ENCODE measurements at regions not wholly inside any gene's neighbourhood (a gene's known extent, or its start where the extent isn't known, plus 50 kb on each side); places are given as distances from the start of the nearest gene placed in this dataset.

DNA sequence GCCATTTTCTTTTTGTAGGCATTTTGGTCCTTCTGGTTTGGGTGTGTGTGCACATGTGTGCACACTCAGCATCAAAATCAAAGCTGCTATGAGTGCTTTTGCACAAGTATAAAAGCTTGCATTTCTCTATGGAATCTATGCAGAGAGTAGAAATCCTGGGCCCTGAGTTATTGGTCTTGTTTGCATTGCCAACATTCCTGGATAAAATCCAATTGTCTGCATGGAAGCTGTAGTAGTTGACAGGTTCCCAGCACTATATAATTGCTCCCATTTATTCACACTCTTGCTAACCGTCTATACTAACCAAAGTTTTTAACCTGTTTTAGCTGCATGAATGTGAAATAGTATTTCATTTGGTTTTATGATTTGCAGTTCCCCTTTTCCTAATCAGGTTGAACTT lies 277.0 kb downstream of the FOXA2 start:
- DNase-seq = no peak

DNA sequence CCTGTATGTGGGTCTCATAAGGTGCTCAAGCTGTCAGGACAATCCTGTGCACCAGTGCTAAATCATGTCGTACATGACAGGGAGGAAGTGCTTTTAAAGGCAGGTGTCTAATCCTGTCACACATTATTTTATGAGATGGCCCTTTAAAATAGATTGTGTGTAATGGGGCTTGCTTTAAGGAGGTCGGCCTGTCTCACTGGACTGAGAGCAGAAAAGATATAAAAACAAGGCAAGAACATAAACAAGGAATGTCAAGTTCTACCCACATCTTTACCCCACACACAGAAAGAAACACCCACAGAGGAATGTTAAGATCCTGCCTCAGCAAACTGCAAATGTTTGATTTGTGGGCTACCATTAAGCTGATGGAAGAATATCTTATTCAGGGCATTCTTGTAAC lies 279.0 kb downstream of the FOXA2 start:
- DNase-seq = no peak

DNA sequence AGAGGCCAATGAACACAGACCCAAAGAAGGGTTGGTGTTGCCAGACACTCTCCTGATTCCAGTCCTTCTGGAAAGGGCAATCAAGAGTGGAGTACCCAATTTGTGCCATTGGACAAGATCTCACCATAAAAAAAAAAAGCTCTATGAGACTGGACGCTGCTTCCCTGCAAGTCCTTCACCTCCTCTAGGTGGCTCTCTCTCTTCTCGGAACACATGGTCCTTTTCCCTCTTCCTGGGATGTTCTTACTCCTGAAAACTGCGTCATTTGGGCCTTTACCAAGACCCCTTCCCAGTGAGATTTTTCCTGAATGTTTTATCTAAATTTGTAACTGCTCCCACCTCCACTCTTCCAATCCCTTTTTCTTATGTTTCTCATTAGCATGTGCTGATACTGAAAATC lies 280.8 kb downstream of the FOXA2 start:
- DNase-seq = no peak

DNA sequence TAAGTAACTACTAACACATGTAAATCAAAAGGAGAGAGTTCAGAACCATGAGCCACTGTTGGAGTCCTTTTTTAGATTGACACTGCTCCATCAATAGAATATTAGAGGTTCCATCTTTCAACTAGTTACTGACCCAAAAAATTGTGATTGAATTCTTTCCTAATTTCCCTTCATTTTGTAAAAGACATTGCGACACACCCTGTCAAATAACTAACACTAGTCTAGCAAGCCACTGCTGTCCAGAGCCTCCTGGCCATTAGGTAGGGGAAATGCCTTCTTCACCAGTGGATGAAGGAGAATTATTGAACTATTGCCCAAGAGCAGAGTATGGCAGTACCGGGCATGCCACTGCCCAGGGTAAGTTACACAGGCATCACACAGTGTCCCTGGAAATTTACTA lies 282.3 kb downstream of the FOXA2 start:
- no peak for DNase-seq

DNA sequence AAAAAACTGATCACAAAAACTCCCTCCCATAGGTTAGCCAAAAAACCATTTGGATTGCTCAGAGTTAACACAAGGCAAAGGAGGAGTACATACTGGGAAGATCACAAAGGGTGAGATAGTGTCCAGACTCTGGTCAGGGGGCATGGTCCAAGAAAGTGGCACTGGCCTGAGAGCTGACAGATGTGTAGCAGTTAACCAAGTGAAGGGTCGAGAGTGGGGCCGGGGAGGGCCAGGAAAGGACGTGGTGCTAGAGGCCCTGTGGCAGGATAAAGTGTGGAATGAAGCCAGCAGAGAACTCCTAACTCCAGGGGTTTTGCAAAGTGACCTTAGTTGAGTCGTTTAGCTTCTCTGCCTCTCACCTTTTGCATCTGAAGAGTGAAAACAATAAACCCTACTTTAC lies 290.5 kb downstream of the FOXA2 start:
- DNase-seq = no peak

DNA sequence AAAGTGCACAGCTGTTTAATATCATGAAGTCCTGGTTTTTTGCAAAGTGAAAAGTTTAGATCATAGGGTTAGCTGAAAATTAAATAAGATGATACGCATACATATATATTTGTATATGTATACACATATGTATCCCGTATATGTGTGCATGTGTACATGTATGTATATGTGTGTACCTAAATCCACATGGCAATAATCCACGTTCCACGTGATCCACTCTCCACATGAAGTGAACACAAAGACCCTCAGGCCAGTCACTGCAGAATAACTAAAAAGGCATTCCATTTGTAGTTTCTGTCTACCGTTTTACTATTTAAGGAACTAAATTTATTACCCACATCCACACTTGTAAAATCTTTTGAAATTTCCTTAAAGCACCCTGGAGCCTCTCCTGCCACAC lies 294.9 kb downstream of the FOXA2 start:
- no peak for DNase-seq

DNA sequence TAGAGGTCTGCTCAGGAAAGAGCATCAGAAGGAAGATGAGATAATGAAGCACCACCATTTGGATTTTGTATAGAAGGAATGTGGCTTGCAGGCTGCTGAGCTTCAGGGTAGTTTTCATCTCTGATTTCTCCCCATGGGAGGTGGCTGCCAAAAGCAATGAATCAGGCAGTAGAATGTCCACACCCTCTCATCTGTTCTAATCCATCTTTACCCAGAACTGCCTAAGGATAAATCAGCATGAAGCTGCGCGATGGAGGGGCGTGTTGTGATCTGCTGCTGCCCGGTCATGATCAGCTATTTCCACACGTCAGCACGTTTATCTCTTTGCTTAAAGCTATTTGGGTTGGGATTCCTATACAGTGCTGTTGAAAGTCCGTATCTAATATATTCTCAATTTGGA lies 295.4 kb downstream of the FOXA2 start:
- DNase-seq = no peak

DNA sequence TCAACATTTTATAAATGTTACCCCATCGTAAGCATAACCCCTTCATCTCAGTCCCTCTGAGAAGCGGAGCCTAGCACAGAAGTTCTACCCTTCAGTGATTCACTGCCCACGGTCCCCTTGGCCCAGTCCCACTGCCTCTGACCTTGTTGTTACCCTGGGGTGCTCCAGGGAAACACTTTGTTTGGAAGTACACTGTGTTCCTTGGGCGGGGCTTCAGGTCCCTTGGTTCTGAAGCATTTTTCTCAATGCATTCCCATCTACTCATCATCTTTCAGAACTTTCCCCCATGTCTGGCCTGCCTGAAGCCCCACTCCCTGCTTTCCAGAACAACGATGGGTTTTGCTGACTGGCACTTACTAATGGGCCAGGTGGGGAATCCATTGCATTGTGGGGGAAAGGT lies 296.2 kb downstream of the FOXA2 start:
- no peak for DNase-seq

DNA sequence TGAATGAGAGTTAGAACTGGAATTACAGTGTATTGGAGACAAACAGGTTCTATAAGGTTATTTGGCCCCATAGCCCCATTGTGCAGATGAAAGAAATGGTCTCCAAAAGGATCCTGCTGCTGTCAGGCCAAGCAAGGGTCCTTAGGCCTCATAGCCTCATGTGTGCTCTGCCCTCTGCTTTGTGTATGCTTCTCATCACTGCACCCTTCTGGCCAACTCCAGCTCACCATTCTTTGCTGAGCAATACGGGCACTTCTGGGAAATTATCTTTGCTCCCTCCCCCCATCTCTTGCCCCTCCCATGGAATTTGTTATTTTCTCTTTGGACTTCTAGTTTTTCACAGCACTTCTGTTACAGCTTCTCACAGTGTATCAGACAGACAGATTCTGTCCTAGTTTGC lies 298.8 kb downstream of the FOXA2 start:
- DNase-seq = no peak

DNA sequence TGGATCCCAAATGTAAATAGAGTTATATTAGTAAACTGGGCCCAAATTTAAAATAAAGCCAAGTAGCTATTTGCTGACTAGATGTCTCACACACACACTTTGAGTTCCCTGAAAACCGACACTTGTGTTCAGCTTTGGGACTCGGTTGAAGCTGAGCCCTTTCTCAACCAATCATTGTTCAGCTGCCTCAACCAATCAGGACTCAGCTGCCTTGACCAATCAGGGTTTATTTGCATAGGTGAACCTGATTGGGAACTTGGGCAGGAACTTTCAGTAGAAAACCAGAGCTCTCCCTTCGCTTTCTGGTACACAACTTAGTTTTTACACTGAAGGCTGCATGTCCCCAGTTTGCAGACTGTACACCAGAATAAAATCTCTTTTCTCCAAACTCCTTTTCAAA lies 301.7 kb downstream of the FOXA2 start:
- no peak for DNase-seq

DNA sequence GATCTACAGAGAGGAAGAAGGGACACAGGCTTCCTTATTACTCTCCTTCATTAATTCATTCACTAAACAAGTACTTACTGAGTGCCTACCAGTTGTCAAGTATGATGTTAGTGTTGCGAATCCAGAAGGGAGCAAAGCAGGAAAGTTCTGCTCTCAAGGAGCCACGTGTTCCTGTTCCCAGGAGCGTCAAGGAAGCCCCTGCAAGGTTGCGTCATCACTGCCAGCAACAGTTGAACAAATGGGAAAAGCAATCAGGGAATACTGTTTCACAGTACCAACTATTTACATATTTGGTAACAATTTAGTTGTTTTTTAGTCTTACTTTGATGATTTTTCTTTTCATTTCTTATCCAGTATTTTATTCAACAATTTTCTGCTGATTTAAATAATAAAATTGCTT lies 310.0 kb downstream of the FOXA2 start:
- DNase-seq = no peak

DNA sequence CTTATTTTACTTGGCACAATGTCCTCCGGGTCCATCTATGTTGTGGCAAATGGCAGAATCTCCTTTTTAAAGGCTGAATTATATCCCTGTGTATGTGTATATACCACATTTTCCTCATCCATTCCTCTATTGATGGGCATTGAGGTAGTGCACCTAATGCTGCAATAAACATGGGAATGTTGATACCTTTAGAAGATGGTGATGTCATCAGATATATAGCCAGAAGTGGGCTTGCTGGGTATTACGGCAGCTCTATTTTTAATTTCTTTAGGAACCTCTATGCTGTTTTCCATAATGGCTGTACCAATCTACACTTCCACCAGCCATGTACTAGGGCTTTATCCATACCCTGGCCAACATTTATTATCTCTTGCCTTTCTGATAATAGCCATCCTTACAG lies 315.7 kb downstream of the FOXA2 start:
- no peak for DNase-seq

DNA sequence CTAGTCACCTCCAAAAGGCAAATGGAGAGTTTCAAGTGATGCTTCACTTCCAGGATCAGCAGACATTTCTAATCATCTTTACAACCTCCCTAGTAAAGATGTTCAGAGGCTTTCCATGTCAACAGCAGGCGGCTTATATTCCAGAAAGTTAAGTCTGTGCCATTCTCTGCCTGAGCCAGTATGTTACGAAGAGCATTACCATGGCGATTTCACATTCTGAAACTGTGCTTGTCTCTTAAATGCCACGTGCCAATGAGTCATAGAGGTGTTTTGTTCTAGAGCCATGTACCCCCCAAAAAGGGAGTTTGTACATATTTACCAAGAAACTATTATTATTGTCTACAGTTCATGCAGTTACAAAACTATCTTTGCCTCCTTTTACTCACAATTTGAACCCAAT lies 319.5 kb downstream of the FOXA2 start:
- DNase-seq = no peak

DNA sequence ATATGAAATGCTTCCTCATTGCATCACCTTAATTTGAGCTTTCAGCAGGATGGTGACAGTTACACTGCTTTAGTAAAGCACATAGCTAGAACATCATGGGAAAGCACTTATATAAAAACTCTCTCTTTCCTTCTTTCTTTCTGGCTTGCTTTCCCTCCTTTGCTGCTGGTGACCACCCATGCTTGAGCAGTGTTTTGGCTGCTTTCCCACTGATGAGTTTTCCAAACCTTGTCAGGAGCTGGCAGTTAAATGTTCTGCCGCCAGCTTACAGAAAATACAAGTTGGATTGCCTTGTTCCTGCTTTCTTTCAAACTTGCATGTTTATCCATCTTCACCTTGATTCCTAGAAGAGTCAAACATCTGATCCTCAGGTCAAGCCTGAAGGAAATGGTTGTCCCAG lies 323.9 kb downstream of the FOXA2 start:
- no peak for DNase-seq

DNA sequence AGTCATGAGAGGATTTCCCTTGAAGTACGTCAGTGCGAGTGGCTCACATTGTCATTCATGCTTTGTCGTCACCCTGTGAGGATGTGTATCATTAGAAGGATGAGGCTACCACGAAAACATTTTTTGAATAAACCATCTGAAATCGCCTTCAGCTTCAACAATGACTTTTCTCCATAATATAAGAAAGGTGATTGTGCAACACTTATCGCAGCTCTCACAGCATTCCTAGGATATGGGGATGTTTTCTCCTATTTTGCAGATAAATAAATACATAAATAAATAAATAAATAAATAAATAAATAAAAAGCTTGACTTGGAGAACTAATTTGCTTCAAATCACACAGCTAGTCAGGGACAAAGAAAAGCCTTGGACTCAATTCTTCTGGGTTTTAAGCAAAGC lies 326.5 kb downstream of the FOXA2 start:
- DNase-seq = no peak

DNA sequence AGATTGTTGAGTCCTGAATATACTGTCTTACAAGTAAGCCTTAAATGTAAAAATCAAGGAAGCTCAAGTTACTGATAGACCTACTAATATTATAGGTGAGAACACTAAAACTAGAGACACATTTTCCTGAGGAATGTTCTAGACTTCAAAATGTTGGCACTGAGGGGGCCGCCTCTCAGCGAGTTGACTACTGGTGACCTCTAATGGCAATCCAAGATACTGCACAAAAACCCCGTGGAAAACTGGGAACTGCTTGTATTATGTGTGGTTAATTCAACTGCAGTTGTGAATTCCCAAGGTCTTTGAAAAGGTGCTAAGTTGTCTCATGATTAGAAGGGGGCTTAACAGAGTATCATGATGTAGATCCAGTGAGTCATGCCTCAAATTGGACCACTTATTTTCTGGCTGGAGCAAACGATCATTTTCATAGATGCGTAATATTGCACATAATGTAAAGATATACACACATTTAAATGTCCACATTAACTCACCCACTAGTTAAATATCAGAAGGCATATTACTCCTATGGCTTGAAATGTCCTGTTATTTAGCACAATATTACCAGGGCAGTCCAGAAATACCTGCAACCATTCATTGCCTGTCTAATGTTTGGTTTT lies 336.2 kb downstream of the FOXA2 start:
- no peak for DNase-seq

DNA sequence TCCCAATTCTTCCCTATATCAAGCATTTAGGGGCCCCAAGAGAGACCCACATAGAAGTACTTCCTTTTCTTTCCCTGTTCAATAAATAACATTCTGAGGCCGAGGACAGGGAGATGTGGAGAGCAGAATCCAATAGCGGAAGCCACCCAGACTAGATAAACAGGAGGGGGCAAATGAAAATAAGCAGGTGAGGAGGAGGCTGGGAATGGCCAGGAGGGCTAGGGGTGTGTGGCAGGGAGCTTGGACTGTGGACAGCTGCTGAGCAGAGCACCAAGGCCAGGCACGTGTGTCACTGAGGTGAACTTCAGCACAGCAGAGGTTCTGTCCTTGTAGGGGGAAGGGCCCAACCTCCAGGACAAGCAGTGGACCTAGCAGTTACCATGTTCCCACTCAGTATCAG lies 339.2 kb downstream of the FOXA2 start:
- no peak for DNase-seq

DNA sequence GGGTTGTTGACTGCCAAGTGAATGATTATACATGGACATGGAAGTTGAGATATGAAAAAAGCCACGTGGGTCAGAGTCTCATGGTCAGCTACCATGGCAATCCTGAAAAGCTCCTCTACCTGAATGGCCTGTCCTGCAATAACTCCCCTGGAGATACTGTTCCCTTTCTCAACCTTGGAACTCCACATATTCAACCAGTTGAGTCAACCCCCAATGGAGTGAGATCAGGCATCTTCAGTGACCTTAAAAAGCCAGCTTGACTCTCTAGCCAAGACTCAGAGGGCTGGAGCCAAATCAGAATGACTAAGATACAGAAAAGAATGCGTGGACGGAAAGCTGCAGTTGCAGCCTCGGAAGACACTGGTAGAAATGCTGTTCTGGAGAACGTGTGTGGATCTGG lies 341.3 kb downstream of the FOXA2 start:
- DNase-seq = no peak

DNA sequence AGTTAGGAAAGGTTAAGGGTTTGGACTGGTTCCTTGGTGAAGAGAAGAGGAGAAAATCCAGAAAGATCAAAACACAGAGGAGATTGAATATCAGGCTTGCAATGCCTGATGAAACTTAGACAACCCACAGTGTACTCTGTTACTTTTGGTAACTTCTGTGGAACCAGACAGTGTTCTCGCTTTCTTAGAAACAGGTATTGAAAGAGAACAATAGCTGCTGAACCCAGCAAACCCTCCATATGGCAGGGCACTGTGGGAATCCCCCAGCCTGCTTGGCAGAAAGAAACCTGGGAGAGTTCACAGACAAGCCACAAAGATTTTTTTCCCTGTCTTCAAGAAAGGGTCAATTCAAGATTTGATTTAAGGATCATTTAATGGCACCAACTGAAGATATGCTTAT lies 342.8 kb downstream of the FOXA2 start:
- DNase-seq = no peak

DNA sequence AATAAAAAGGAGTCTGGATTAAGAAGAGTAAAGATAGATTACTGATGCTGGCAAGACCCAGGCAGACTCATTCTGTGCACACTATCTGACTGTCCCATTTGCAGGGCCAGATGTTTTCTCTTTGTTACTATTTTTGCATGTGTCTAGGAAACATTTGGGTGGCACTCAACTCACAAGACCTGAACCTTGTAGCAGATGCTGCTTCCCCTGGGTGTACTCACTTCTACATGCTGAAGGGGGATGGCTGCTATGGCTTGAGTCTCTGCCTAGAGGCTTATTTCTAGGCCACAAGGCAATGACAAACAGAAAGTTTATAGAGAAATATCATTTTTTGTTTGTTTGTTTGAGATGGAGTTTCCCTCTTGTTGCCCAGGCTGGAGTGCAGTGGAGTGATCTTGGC lies 351.4 kb downstream of the FOXA2 start:
- no peak for DNase-seq

DNA sequence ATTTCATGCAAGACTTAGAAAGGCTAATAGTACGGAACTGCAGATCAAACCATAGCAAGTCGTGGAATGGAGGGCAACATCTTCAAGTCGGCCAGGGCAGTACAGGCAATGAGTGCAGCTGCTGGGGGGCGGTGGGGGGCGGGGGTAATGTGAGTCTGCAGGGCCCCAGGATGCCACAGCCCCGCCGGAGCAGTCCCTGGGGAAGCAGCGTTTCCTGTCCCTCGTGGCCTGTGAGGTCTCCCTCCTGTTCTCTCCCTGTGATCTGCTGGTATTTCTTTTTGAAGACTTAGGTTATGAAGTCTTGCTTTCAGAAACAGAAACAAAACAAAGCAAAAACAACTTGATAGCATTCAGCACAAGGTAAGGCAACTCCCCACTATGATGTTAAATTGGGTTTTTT lies 351.9 kb downstream of the FOXA2 start:
- DNase-seq = no peak

DNA sequence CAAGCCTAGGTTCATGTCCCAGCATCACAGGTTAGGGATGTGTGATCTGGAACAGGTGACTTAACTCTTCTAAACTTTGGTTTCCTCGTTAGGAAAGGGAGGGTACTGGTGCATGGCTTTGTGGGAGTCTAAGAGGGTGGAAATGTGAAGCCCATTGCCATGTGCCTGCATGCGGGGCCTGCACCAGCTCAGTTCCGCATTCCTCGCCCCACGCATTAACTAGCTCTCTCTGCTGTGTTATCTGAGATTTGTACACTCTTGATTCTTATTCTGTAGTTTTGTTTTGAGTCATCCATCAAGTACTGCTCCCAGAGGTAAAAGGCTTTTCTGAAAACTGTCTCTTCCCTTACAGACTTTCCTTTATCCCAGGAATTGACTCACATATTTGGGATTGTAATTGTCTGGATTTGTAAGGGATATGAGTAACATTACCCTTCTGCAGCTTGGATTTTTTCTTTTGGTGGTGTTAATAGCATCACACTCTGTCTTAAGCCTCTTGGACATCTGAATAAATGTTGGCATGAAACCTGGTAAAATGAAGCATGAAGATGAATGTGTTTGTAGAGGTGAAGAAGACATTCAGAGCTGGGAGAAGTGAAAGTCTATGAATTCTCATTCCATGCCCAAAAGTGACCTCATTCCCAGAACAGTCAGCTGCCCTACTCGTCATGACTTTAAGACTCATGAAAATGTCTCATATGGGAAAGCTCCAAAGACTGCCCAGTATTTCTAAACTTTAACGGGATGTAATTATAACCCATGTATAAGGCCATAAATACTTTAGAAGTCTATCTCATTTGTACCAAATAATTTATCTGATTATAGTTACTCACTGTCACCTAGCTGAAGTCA lies 357.3 kb downstream of the FOXA2 start:
- no peak for DNase-seq

DNA sequence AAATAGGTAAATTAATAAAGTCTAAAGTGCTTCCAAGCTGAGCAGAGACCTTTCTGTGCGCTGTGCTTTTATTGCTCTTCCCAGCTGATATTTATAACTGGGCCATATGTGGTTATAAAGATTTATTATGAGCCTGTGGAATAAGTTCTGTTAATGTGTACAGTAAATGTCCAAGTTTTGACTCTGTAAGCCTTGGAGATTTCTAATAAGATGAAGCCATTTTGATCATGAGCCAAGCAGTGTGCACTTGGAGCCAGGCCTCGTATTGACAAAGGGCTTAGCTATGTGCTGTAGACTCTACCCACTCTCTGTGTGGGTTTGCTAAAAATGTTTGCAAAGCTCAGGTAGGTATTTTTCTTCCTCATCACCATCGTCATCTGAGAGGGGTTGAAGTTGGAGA lies 361.1 kb downstream of the FOXA2 start:
- DNase-seq = no peak

DNA sequence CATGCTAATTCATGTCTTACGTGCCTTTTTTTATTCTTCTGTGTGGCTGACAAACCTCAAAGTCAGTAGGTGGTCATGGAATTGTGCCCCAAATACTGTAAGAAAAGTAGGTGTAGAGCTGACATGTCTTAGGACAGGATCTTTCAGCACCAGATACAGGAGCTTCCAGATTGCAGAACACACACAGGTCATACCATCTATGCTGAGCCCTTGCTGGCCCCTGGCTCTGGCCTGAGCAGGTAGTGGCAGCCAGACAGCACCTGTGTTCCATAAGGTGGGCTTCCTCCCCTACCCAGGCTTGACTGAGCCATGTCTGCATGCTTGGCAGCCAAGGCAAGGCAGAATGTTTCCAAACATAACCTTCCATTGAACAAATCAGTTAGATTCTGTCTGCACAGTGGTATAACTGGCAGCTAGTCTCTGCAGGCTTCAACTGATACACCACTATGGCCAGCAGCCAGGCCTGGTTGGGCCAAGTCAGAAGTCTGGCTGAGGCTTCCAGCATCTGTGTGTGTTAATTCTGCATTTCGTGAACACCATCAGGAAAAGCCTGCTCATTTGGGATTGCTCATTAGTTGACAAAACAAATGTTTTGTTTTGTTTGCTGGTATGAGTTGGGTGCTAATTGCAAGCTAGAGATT lies 366.5 kb downstream of the FOXA2 start:
- DNase-seq = no peak

DNA sequence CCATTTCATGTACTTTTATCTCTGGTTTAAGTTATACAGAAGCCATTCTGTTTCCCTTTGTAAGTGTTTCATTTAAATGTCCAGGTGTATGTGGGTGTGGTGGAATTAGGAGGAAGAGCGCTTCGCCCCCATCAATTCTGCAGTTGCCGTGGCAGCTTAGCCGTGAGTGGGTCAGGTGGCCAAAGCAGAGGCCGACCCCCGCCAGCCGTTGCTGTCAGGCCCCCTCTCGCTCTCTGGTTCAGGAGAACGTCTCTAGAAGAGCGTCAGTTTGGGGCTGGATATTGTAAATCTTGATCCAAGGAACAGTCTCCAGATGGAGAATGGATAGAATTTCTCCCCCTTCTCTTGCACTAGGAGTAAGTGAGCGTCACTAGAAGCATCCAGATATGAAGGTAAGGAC lies 367.4 kb downstream of the FOXA2 start:
- DNase-seq = no peak
